ENCODE measurements at regions not wholly inside any gene's neighbourhood (a gene's known extent, or its start where the extent isn't known, plus 50 kb on each side); places are given as distances from the start of the nearest gene placed in this dataset.

DNA sequence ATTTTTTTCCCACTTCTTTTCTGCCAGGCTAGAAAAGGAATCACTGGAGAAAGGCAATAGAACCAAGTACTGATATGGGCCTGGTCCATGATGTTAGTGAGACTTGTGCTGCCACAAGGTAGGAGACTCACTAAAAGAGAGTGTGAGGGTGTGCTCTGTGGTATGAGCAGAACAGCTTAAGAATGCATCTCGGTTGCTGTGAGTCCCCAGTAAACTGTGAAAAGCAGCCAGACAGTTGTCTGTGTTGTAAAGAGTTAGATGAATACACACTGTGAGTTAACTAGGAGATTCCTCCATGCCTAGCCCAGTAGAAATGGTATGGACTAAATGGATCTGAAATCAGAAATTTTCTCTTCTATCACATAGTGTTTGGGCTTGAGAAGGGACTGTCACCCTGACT lies 1177.3 kb upstream of the MIR17HG start:
- Histone ChIP-seq H3K9me3 (ENCODE audit: control insufficient read depth, insufficient read depth, low read length) (no peaks in the 10 kb centered on the region), H3K27ac (ENCODE audit: low read depth, low read length) (no peak overlapping the region), H3K27me3 (ENCODE audit: control insufficient read depth, insufficient read depth, low read length) (no peaks in the 10 kb centered on the region), H3K4me3 (ENCODE audit: low read depth, low read length) (no peak overlapping the region)
- CTCF ChIA-PET: no interaction called here
- no peak for DNase-seq (ENCODE audit: low read depth, low spot score)
- TF ChIP-seq, protein P1, sequence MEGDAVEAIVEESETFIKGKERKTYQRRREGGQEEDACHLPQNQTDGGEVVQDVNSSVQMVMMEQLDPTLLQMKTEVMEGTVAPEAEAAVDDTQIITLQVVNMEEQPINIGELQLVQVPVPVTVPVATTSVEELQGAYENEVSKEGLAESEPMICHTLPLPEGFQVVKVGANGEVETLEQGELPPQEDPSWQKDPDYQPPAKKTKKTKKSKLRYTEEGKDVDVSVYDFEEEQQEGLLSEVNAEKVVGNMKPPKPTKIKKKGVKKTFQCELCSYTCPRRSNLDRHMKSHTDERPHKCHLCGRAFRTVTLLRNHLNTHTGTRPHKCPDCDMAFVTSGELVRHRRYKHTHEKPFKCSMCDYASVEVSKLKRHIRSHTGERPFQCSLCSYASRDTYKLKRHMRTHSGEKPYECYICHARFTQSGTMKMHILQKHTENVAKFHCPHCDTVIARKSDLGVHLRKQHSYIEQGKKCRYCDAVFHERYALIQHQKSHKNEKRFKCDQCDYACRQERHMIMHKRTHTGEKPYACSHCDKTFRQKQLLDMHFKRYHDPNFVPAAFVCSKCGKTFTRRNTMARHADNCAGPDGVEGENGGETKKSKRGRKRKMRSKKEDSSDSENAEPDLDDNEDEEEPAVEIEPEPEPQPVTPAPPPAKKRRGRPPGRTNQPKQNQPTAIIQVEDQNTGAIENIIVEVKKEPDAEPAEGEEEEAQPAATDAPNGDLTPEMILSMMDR (IDR thresholded peaks at IDR 0.05; ENCODE audit: low read depth, low read length): no peak
- POLR2A ChIA-PET: no interaction called here

DNA sequence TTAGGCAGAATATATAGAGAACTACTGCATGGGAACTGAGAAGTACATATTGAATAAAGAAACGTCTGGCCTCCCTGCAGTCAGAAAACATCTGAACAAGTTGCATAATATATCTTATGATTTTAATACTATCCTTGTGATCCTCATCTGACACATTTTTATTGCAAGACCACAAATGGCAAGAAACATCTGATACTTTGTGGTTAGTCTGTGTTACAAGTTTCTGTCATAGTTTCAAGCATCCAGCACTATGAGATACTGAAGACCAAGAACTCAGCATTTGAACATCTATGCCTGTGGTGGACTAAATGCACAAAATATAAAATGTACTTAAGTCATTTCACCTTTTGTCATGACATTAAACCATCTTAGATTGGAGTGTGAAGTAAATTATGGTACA lies 1175.8 kb upstream of the MIR17HG start:
- TF ChIP-seq, protein P1 (IDR thresholded peaks at IDR 0.05; ENCODE audit: low read depth, low read length): no peak
- CTCF ChIA-PET: no interaction called here
- POLR2A ChIA-PET: no interaction called here

DNA sequence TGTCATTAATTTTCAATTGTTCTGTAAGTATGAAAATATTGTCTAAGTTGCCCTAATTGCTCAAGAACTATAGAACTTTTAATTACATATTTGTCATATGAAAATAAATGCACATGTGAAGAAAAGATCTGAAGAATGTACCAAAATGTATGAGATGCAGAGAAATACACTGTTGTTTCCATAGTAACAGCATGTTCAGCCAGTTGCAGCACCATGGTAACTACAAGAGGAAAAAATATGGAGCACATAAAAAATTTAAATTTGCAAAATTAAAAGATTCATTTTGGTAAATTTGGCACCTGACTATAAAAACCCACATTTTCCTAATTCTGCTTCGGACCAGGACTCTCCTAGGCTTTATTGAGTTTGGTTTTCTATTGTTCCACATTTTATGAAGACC lies 1170.0 kb upstream of the MIR17HG start:
- Histone ChIP-seq H3K27ac (ENCODE audit: low read depth, low read length) (no peak overlapping the region), H3K9me3 (ENCODE audit: control insufficient read depth, insufficient read depth, low read length) (no peaks in the 10 kb centered on the region), H3K4me3 (ENCODE audit: low read depth, low read length) (no peak overlapping the region), H3K27me3 (ENCODE audit: control insufficient read depth, insufficient read depth, low read length) (no peaks in the 10 kb centered on the region)
- DNase-seq (ENCODE audit: low read depth, low spot score): no peak
- TF ChIP-seq, protein P1 (IDR thresholded peaks at IDR 0.05; ENCODE audit: low read depth, low read length): no peak
- POLR2A ChIA-PET: no interaction called here
- CTCF ChIA-PET: no interaction called here

More for the DNA sequence above, 1175.8 kb upstream of the MIR17HG start:
- no peak overlapping the region for H3K27ac ChIP-seq (ENCODE audit: low read depth, low read length)
- H3K4me3 ChIP-seq (ENCODE audit: low read depth, low read length): no peak overlapping the region
- H3K9me3 ChIP-seq (ENCODE audit: control insufficient read depth, insufficient read depth, low read length): no peaks in the 10 kb centered on the region
- DNase-seq (ENCODE audit: low read depth, low spot score): no peak
- H3K27me3 ChIP-seq (ENCODE audit: control insufficient read depth, insufficient read depth, low read length): no peaks in the 10 kb centered on the region

DNA sequence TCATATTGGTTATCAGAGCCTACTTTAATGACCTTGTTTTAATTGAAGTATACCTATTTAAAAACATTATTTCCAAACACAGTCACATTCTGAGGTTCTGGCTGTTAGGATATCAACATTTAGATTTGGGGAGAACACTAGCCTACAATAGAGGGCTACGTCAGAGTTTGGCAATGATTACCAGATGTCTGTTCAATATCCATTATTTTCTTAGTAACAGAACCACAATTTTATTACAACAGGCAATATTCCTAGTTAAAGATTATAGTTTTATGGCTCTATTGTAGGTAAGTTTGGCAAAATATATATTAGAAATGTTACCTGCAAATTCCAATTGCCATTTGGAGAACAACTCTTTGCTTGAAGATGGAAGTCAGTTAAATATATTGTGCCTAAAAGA lies 1163.1 kb upstream of the MIR17HG start:
- TF ChIP-seq, protein P1 (IDR thresholded peaks at IDR 0.05; ENCODE audit: low read depth, low read length): no peak
- no peak overlapping the region for H3K27ac ChIP-seq (ENCODE audit: low read depth, low read length)
- no peak overlapping the region for H3K4me3 ChIP-seq (ENCODE audit: low read depth, low read length)
- H3K9me3 ChIP-seq (ENCODE audit: control insufficient read depth, insufficient read depth, low read length): no peaks in the 10 kb centered on the region
- ChIA-PET POLR2A (no interaction called here), CTCF (no interaction called here)
- no peaks in the 10 kb centered on the region for H3K27me3 ChIP-seq (ENCODE audit: control insufficient read depth, insufficient read depth, low read length)
- DNase-seq (ENCODE audit: low read depth, low spot score): no peak

DNA sequence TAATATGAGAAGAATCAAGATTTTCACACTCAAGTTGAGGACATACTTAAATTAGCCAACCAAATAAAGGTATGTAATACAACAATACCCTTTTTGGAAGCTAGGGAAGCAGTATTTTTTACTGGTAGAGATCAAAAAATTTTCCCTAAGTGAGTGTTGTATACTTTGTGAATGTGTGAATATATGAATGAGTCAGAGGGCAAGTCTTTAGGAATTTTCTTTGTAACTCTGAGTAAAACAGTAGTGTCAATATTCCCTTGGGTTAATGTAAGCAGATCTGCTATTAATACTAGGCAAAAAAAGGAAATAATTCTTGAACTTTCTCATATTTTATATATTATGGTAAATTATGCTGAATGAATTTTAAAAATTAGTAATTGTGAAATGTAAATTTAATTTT lies 1161.8 kb upstream of the MIR17HG start:
- Histone ChIP-seq H3K27me3 (ENCODE audit: control insufficient read depth, insufficient read depth, low read length) (no peaks in the 10 kb centered on the region), H3K4me3 (ENCODE audit: low read depth, low read length) (no peak overlapping the region), H3K9me3 (ENCODE audit: control insufficient read depth, insufficient read depth, low read length) (no peaks in the 10 kb centered on the region), H3K27ac (ENCODE audit: low read depth, low read length) (no peak overlapping the region)
- no peak for DNase-seq (ENCODE audit: low read depth, low spot score)
- TF ChIP-seq, protein P1 (IDR thresholded peaks at IDR 0.05; ENCODE audit: low read depth, low read length): no peak
- POLR2A ChIA-PET: no interaction called here
- CTCF ChIA-PET: no interaction called here

All from AG04450 (cell line).